Sciatic nerve (tissue), 2 donors: ENCODE measurements at regions not wholly inside any gene's neighbourhood (a gene's known extent, or its start where the extent isn't known, plus 50 kb on each side); places are given as distances from the start of the nearest gene placed in this dataset.
A peak's percentile ranks its signal among the peaks of the same experiment; 100 is the strongest.
"Not testable (repeated sequence)": the region's sequence is repeated elsewhere in the genome, so short reads cannot be mapped to it uniquely, and the experiment has no call there.

Experiments
- ATAC-seq: fragments of 200-7000 bp; cut with Tn5 transposase; one replicate; pipeline ENCODE4 v1.9.1; 2020; ENCODE audit warnings: mild to moderate bottlenecking, moderate library complexity
- DNase-seq: peaks from one replicate; pipeline ENCODE4 v3.0.0-alpha.2; 2020; ENCODE audit warnings: low spot score
- intact Hi-C: fragments of 100-400 bp; cut with DNase I; formaldehyde crosslinking; loops from one replicate; pipeline ENCODE4 v1.14.2; 2022
- donor health status: DM: no; HTN: no; CAD: no.
- donor health status: DM: no; HTN: no; CAD: no.

DNA sequence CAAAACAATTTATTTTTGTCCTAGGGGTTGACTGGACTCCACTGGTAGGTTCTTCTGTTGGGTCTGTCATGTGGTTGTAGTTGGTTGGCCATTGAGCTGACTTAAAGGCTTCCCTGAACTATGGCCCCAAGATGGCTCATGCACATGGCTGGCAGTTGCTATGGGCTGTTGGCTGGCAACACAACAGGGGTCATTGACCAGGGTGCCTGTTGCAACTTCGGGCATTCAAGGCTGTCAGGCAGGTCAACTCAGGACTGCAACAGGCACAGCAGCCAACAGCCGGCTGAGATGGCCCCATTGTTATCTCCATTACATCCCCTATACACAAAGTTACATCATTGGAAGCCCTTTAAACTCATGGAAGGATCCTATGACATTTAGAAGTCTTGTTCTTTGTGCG is 109.7 kb upstream of the CPEB2 start:
- ATAC-seq: no peak
- intact Hi-C loops: no loop called here
- no peak for DNase-seq

GRCh38 chr4:14893713-14894112 is 108.6 kb upstream of the CPEB2 start:
- ATAC-seq: no peak
- intact Hi-C loops: no loop called here
- DNase-seq: no peak

DNA sequence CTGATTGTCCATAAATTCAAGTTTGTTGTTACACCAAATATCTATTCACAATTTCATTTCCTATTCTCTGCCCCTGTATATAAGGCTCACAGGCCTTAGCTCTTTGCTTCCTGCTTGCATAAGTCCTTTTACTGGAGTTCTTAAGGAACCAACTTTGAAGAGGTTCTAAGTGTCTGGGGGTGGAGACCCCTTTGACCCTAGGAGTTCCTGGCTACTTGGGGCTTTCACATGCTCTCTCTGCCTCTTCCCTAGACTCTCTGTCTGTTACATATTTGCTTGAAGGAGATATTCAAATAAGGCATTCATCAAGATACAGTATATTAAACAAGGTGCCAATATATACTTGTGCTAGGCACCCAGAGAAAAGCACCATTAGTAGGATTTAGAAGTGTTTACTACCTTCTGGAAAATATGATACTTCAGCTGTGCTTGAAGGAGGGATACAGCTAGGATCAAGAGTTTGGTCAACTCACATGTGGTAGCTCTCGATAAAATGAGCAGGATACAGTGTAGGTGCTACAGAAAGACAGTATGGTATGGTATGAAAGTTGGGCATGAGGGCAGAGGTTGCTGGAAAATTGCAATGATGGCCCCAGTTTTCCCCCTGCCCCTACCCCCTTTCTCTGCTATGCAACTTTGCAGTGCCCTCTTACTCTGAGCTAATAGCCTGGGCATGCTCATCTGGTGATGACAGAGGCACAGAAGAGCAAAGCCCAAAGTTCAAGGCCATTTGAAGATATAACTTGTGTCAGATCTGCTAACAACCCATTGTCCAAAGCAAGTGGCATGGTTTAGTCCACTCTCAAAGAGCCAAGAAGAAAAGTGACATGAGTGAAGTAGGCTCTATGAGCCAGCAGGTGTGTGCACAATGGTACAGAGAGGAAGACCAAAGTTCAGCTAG is 107.6 kb upstream of the CPEB2 start:
- ATAC-seq: no peak
- no peak for DNase-seq
- intact Hi-C loops: no loop called here

DNA sequence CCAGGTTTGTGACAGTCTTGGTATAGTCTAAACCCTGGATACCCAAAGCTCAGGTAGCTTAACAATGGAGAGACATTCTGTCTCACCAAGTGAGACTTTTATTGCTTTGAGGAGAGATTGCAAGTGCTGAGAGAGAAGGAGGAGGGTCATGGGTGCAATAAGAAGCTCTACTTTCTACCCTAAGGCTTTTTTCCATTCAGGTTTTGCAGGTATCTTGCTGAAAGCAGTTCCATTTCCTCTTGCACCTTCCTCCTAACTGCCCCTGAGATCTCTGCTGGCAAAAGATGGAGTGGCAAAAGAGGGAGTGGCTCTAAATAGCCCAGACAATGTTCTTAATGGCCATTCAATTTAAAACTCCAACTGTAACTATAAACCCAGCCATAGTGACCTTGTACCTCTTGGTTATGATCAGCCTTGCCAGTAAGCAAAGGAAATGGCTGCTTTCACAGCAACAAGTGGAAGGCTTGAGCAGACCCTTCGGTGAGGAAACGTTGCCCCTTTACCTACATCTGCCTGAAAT is 105.6 kb upstream of the CPEB2 start:
- intact Hi-C loops: no loop called here
- no peak for ATAC-seq
- DNase-seq: no peak

- intact Hi-C loops: no loop called here
- DNase-seq (no peak), ATAC-seq (no peak)
These were observed 105.1 kb upstream of the CPEB2 start for GRCh38 chr4:14897217-14897616.

DNA sequence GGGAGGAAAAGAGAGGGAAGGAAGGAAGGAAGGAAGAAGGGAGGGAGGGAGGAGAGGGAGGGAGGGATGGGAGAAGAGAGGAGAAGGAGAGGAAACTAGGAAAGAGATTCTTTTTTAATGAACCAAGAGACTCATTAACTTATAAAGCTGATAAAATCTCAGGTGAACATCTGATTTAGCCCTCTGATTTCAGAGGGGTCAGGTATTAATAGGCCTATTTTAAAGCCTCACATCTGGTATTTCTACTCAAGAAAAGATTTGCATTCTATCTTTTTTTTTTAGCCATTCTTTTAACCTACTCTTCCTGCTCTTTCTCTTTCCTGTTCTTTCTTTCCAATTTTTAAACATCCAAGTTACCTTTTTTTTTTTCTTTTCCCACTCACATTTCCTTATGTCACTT is 103.3 kb upstream of the CPEB2 start:
- ATAC-seq (no peak), DNase-seq (no peak)
- intact Hi-C loops: no loop called here

DNA sequence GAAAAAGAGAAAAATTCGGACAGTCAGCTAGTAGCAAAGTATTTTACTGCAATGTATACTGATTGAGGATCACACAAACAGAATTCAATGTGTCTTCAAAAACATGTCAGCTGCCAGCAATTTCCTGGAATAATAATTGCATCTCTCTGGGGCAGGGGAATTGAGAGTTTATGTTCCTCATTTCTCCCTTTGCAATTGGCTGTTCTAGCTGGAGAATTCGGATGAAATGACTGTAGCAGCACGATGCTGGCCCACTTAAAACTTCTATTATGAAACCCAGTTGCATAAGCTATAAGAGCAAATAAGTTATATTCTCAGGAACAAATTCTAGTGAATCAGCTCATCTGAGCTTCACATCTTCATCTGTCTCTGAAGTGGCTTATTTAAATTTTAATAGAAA is 99.9 kb upstream of the CPEB2 start:
- ATAC-seq (no peak), DNase-seq (no peak)
- intact Hi-C loops: no loop called here

- intact Hi-C loops: no loop called here
- no peak for ATAC-seq
- no peak for DNase-seq
These were observed 99.0 kb upstream of the CPEB2 start for GRCh38 chr4:14903321-14903720.

- DNase-seq (no peak), ATAC-seq (no peak)
- intact Hi-C loops: no loop called here
These were observed 95.5 kb upstream of the CPEB2 start for GRCh38 chr4:14906805-14907204.

- ATAC-seq: no peak
- intact Hi-C loops: no loop called here
- no peak for DNase-seq
These were observed 93.6 kb upstream of the CPEB2 start for GRCh38 chr4:14908635-14909034.

GRCh38 chr4:14910411-14910810 is 91.9 kb upstream of the CPEB2 start:
- no peak for DNase-seq
- intact Hi-C loops: no loop called here
- no peak for ATAC-seq

- ATAC-seq (no peak), DNase-seq (no peak)
- intact Hi-C loops: no loop called here
These were observed 89.9 kb upstream of the CPEB2 start for GRCh38 chr4:14912426-14912825.

- ATAC-seq: no peak
- no peak for DNase-seq
- intact Hi-C loops: no loop called here
These were observed 87.3 kb upstream of the CPEB2 start for GRCh38 chr4:14915018-14915417.

GRCh38 chr4:14916554-14917297 is 85.6 kb upstream of the CPEB2 start:
- no peak for ATAC-seq
- no peak for DNase-seq
- intact Hi-C loops: no loop called here

DNA sequence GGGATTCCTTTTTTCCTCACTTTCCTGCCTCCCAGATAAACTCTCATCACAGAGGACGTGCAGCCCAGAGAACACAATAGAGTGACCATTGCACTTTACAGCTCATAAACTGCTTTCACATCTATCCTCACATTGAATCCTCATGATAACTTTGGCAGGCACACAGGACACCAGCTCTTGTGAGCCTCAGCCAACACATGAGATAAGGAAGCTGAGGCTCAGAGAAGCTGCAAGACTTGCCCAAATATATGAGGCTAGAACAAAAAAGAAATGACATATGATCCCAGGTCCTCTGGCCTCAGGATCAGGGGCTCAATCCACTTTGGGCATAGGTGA is 85.0 kb upstream of the CPEB2 start:
- DNase-seq: no peak
- ATAC-seq: no peak
- intact Hi-C loops: no loop called here

GRCh38 chr4:14918336-14918735 is 83.9 kb upstream of the CPEB2 start:
- no peak for ATAC-seq
- intact Hi-C loops: no loop called here
- DNase-seq: no peak

DNA sequence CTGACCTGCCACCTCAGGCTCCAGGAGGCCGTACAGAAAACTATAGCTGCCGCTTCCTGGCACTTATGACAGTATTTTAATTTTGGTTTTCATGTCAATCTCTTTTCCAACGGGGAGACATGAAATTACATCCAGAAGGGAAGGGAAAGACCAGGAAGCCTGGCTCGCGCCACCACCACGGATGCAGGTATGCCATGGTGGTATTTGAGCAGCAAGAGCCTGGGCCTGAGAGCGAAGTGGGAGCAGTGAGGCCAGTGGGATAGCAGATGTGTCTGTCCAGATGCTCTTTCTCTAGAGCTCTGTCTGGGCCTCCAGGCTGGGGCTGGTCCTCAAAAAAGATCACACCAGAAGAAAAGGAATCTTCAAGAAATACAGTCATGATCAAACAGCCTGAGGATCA is 82.5 kb upstream of the CPEB2 start:
- ATAC-seq (no peak), DNase-seq (no peak)
- intact Hi-C loops: no loop called here

DNA sequence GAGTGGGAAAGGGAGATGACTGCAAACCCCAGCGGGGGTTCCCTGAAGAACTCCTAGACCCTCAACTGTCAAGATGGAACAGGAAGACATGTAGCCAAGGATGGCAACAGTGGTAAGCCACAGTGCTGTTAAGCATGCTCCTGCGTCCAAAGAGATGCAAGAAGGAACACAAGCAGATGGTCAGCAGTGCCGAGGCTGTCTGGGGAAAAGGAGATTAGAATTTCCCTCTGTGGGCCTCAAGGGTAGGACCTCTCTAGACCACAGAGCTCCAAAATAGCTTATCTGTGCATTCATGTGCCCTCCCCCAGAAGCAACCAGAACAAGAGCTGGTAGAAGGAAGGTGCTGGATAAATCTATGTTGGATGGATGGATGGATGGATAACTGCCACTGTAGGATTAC is 82.0 kb upstream of the CPEB2 start:
- ATAC-seq (peak; percentile 13), DNase-seq (no peak)
- intact Hi-C loops: no loop called here

GRCh38 chr4:14920759-14921320 is 81.4 kb upstream of the CPEB2 start:
- intact Hi-C loops: no loop called here
- ATAC-seq: peak; percentile 41

GRCh38 chr4:14921781-14922180 is 80.5 kb upstream of the CPEB2 start:
- ATAC-seq, intact Hi-C loops, DNase-seq: not testable (repeated sequence)

More at GRCh38 chr4:14920759-14921320, 81.4 kb upstream of the CPEB2 start:
- no peak for DNase-seq
